T-helper 2 cell treated with Interferon-gamma antibody and Interleukin-4, amounts not matched to agents 5 μg/mL and 100 μg/mL, for 36 hours (primary cell): ENCODE measurements at regions not wholly inside any gene's neighbourhood (a gene's known extent, or its start where the extent isn't known, plus 50 kb on each side); places are given as distances from the start of the nearest gene placed in this dataset.

Experiments
- DNase-seq: peaks from one replicate; pipeline ENCODE4 v3.0.0; 2021; ENCODE audit warnings: low spot score
- H3K27ac Mint-ChIP-seq: one replicate; pipeline ENCODE4 v1.8.0; 2021; ENCODE audit warnings: mild to moderate bottlenecking, mixed read lengths
- H3K27me3 Mint-ChIP-seq: one replicate; pipeline ENCODE4 v1.8.0; 2021; ENCODE audit warnings: low read depth, mixed read lengths
- H3K36me3 Mint-ChIP-seq: one replicate; pipeline ENCODE4 v1.8.0; 2021; ENCODE audit warnings: low read depth, mixed read lengths
- H3K4me1 Mint-ChIP-seq: one replicate; pipeline ENCODE4 v1.8.0; 2021; ENCODE audit warnings: low read depth, mixed read lengths
- H3K4me3 Mint-ChIP-seq: one replicate; pipeline ENCODE4 v1.8.0; 2022; ENCODE audit warnings: mild to moderate bottlenecking, moderate library complexity, mixed read lengths
- H3K9me3 Mint-ChIP-seq: one replicate; pipeline ENCODE4 v1.8.0; 2021; ENCODE audit warnings: mixed read lengths

DNA sequence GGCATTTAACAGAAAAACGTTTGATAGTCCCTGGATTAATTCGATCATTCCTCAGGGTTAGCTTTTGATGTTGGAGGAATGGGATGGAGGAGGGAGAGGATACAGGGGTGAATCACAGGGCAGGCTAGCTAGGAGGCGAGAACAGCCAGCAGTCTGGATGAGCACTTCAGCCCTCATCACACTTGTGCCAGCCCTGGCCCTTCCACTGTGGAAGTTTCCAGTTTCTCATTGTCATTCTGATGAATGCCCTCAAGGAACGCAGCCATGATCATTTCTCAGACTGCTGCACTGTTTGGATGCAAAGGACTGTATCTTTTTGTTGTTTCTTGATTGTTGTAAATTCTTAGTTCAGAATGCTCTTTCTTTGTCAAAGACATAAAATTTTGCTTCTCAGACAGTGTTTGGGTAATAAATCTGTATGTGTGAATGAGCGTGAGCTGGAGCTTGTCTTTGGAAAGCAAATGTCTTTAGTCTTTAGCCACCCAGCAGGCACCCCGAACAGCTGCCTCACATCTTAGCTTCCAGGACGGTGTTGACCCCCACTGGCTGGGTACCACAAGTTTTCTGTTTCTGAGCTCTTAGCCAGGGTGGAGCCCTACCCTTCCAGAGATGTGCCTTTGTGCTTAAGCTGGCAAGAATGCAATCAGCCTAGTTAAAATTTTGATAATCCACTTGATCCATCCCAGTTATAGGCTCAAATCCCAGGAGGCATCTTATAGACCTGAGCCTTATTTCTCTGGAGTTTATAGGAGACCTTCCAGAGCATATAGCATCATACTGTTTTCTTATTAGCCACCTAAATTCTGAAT lies 121.1 kb downstream of the PDCD6IP start:
- Mint-ChIP-seq H3K27me3 (peaks cover 5% of the 10 kb centered on the region), H3K4me1 (no peaks in the 10 kb centered on the region), H3K9me3 (no peaks in the 10 kb centered on the region), H3K27ac (no peak overlapping the region), H3K36me3 (no peaks in the 10 kb centered on the region), H3K4me3 (no peak overlapping the region)
- no peak for DNase-seq

DNA sequence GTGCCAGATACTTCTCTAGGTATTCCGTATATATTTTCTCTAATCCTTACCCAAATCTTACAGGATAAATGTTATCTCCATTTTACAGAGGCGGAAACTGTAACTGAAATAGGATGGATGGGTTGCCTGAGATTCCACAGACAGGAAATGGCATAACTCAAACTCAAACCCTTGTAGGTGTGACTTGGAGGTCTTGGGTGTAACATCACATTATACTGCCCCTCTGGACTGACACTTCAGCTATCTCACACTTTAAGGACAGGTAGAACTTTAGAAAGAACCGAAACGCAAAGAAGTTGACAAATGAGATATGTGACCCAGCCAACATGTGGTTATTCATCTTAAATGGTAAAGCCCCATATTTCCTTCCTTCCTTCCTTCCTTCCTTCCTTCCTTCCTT lies 122.1 kb downstream of the PDCD6IP start:
- Mint-ChIP-seq H3K27ac (no peak overlapping the region), H3K36me3 (no peaks in the 10 kb centered on the region), H3K9me3 (no peaks in the 10 kb centered on the region), H3K27me3 (peaks cover 8% of the 10 kb centered on the region), H3K4me3 (no peak overlapping the region), H3K4me1 (no peaks in the 10 kb centered on the region)
- DNase-seq: no peak

DNA sequence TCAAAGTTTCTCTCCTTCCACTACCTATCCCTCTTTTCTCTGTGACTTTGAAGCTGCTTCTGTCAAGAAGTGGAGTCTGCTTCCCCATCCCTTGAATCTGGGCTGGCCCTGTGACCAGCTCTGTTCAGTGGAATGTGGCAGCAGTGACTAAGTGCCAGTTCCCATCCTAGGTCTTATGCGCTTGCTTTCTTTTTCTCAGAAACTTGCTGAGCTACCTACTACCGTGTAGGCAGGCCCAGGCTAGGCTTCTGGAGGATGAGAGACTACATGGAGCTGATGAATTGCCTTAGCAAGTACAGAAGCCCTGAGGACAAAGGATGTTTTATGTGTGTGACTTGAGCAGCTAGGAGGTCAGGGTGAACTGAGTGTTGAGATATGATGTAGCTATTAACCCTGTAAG lies 123.2 kb downstream of the PDCD6IP start:
- peaks cover 5% of the 10 kb centered on the region for H3K27me3 Mint-ChIP-seq
- H3K4me1 Mint-ChIP-seq: no peaks in the 10 kb centered on the region
- H3K27ac Mint-ChIP-seq: no peak overlapping the region
- DNase-seq: no peak
- no peaks in the 10 kb centered on the region for H3K9me3 Mint-ChIP-seq
- no peak overlapping the region for H3K4me3 Mint-ChIP-seq
- no peaks in the 10 kb centered on the region for H3K36me3 Mint-ChIP-seq

DNA sequence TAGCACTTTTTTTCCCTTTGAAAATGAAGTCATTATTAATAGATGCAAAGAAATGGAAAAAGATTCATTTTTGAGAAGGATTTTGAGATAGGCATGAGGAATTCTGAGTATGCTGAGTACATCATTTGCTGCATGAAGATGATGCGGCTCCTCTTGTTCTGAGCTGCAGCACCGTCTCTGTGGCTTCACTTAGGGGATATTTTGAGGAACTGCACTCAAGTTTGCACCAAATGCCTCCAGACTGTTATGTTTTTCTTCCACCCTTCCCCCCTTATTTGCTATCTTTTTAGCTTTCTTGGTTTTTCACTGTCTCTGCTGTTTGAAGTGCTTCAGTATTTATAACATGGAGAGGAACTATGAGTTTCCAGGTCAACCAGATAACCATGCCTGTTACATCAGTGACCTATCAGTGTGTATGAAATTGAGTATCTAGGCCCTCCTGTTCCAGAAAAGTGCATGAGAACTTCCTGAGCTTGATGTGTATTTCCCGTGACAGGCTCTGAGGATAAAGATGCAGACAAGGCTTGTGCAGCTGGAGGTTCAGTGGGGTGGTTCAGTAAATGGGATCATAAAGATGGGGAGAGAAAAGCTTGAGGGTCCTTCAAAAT lies 128.7 kb downstream of the PDCD6IP start:
- H3K4me3 Mint-ChIP-seq: no peak overlapping the region
- H3K27me3 Mint-ChIP-seq: peaks cover 5% of the 10 kb centered on the region
- no peak for DNase-seq
- H3K4me1 Mint-ChIP-seq: no peaks in the 10 kb centered on the region
- H3K36me3 Mint-ChIP-seq: no peaks in the 10 kb centered on the region
- no peaks in the 10 kb centered on the region for H3K9me3 Mint-ChIP-seq
- no peak overlapping the region for H3K27ac Mint-ChIP-seq

DNA sequence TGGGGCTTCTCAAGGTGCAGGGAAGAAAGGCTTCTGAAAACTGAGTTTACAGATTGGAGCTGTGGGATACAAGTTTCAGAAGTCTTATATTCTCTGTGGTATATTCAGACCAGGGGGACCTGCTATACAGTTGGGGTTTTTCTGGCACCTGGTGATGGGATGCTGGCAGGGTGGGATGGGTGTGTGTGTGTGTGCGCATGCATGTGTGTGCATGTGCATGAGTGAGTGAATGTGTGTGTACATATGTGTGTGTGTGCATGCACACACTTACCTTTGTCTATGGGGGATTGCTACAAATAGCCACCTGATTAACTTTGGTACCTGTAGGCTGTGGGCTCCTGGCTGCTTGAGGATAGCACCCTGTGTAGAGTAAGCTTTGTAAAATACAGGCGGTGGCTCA lies 131.4 kb downstream of the PDCD6IP start:
- no peak for DNase-seq
- H3K27me3 Mint-ChIP-seq: peaks cover 2% of the 10 kb centered on the region
- H3K9me3 Mint-ChIP-seq: no peaks in the 10 kb centered on the region
- H3K4me1 Mint-ChIP-seq: no peaks in the 10 kb centered on the region
- no peak overlapping the region for H3K27ac Mint-ChIP-seq
- no peaks in the 10 kb centered on the region for H3K36me3 Mint-ChIP-seq
- H3K4me3 Mint-ChIP-seq: no peak overlapping the region

DNA sequence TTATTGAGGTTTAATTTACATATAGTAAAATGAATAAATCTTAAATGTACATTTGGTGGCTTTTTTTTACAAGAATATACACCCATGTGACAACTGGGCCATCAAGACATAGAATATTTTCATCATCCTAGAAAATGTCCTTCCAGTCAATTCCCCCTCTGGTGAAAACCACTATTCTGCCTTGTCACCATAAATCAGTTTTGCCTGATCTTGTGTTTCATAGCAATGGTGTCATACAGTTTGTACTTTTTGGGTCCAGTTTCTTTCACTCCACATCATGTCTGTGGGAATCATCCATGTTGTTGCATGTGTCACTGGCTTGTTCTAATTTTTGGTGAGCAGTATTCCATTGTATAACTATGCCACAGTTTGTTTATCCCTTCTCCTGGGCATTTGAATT lies 133.1 kb downstream of the PDCD6IP start:
- no peak for DNase-seq
- no peaks in the 10 kb centered on the region for H3K36me3 Mint-ChIP-seq
- H3K4me1 Mint-ChIP-seq: no peaks in the 10 kb centered on the region
- no peak overlapping the region for H3K27ac Mint-ChIP-seq
- no peaks in the 10 kb centered on the region for H3K27me3 Mint-ChIP-seq
- no peak overlapping the region for H3K4me3 Mint-ChIP-seq
- no peaks in the 10 kb centered on the region for H3K9me3 Mint-ChIP-seq

DNA sequence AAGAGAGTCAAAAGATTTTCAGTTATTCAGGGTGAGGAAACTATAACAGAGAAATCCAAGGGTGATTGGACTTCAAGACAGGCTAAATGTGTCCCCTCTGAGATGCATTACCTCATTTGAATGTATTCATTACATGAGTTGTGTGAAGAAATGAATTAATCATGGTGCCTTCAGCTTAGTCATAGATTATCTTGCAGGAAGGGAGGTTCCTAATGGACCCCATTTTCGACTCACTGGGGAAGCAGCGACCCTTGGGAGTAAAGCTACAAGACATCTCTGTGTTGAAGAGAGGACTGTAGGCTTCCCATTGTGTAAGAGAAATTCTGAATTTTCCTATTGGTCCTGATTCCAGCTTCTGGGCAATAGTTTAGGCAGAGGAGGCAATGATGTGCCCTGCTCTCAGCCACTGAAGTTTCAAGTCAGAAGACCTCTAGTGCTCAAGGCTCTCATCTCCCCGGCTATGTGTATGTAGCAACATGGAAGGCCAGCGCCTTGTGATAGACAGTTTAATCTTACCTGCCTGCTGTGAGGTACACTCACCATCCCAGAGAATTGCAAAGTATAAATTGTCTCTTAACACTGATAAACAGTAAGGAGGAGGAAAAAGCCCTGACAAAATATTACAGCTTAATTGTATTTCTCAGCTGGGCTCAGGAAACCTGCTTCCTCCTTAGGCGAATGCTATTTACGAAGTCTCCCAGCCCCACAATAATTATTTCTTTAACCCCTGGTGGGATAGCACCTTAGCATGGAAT lies 133.8 kb downstream of the PDCD6IP start:
- no peak overlapping the region for H3K4me3 Mint-ChIP-seq
- no peak overlapping the region for H3K27ac Mint-ChIP-seq
- DNase-seq: no peak
- no peaks in the 10 kb centered on the region for H3K36me3 Mint-ChIP-seq
- H3K9me3 Mint-ChIP-seq: no peaks in the 10 kb centered on the region
- peaks cover 2% of the 10 kb centered on the region for H3K27me3 Mint-ChIP-seq
- H3K4me1 Mint-ChIP-seq: no peaks in the 10 kb centered on the region

DNA sequence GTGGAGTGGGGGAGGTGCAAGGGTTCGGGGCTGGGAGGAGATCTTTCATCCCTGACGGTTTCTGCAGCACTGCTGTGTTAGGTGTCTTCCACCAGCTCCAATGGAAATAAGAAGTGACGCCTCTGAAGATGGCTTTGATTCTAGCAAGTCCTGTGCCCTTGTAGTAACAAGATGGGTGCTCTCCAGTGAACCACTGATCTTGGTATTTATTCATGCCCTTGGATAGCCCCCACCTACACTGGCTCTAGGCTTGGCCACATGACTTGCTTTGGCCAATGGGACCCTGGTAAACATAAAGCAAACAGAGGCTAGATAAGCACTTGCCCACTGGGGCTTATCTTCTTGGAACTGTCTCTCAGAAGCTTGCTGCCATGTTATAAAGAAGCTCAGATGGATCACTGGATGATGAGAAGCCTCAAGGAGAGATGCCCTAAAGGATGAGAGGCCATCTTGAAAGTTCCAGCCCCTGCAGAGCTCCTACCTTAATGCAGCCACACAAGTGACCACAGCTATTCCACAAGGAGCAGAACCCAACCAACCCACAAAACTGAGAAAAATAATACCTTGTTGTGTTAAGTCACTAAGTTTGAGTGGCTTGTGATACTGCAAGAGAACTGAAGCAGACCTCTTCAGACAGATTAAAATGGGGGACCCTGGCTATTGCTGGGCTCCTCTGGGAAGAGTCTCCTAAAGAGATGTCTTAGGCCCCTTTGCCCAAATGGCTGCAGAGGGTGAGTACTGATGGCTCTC lies 137.9 kb downstream of the PDCD6IP start:
- Mint-ChIP-seq H3K36me3 (no peaks in the 10 kb centered on the region), H3K4me1 (no peaks in the 10 kb centered on the region), H3K27ac (no peak overlapping the region), H3K27me3 (peaks cover 12% of the 10 kb centered on the region), H3K9me3 (no peaks in the 10 kb centered on the region), H3K4me3 (no peak overlapping the region)
- DNase-seq: no peak

DNA sequence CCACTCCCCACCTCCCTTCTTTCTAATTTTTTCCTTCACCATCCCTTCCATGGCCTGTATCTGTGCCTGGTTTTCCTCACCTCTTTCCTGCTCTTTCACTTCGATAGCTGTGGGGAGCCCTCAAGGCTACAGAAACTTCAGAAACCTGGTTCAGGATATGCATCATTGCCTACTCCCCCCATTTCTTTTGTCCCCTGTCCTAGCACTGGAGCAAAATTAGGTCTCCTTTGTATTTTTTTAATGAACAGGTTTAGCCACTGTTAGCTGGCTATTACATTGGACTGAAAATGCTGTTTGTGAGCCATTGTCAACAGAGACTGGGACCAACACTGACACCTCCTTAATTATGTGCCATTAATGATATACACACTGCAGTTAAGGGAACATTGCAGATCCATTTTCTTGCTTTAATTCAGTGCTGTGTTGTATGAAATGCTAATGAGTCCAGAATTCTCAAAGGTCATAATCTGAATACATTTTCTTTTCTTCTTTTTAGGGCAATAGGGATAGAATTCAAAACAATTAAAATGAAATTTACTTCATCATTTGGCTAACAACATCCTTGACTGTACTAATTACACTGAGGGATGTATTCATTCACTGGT lies 138.6 kb downstream of the PDCD6IP start:
- no peak overlapping the region for H3K27ac Mint-ChIP-seq
- no peaks in the 10 kb centered on the region for H3K9me3 Mint-ChIP-seq
- no peaks in the 10 kb centered on the region for H3K36me3 Mint-ChIP-seq
- H3K4me1 Mint-ChIP-seq: no peaks in the 10 kb centered on the region
- peaks cover 12% of the 10 kb centered on the region for H3K27me3 Mint-ChIP-seq
- DNase-seq: no peak
- H3K4me3 Mint-ChIP-seq: no peak overlapping the region

DNA sequence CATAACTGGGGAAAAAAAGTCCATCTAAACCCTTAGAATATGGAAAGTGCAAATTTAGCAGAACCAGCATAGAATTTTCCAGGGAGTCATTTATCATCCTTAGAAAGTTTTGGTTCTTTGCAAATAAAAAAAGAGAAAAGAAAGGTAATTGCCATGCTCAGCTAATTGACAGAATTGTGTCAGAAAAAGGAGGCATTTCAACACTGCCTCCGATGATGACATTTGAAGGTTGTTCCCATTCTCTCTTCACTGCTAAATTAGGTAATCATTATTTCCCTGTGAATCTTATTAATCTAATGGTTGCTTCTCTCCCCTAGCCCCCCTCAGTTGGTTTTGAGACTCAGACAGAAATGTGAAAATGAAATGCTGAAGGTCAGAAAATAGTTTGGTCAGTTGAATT lies 139.2 kb downstream of the PDCD6IP start:
- Mint-ChIP-seq H3K27ac (no peak overlapping the region), H3K9me3 (no peaks in the 10 kb centered on the region), H3K4me3 (no peak overlapping the region), H3K4me1 (no peaks in the 10 kb centered on the region), H3K27me3 (peaks cover 12% of the 10 kb centered on the region), H3K36me3 (no peaks in the 10 kb centered on the region)
- DNase-seq: no peak

DNA sequence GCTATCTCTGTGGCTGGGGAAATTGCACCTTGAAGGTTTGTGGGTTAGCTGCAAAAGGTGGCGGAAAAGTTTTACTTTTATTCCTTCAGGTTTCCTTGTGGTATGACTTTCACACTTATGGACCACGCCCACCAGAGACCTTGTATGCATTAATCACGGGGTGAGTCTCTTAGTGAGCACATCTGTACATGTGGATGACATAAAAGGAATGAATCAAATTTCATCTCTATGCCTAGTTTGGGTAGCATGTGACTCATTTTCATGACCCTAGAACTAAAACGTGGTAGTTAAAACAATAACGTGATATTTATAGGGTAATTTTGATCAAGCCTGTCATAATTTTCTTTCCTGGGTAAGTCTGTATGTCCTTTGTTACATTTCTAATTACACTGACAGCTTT lies 141.7 kb downstream of the PDCD6IP start:
- H3K36me3 Mint-ChIP-seq: no peaks in the 10 kb centered on the region
- H3K27ac Mint-ChIP-seq: no peak overlapping the region
- H3K4me1 Mint-ChIP-seq: no peaks in the 10 kb centered on the region
- no peaks in the 10 kb centered on the region for H3K9me3 Mint-ChIP-seq
- no peak overlapping the region for H3K4me3 Mint-ChIP-seq
- peaks cover 12% of the 10 kb centered on the region for H3K27me3 Mint-ChIP-seq
- DNase-seq: no peak

DNA sequence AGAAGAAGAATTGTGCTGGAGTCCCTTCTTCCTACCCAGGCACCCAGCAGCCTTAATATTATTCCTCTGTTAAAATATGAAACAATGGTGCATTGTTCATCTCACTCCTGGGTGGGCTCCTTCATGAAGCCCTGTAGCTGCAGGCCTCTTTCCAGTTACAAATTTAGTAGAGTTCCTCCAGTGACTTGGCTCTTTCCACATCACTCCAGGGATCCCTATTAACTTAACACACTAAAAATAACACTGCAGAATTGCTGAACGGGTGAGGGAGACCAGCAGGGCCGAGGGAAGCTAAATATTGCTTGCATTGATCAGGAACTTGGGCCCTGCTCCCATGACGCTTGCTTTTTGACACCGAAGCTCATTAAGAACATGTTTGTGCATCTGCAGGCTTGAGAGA lies 142.3 kb downstream of the PDCD6IP start:
- DNase-seq: no peak
- H3K27ac Mint-ChIP-seq: no peak overlapping the region
- H3K27me3 Mint-ChIP-seq: peaks cover 12% of the 10 kb centered on the region
- H3K36me3 Mint-ChIP-seq: no peaks in the 10 kb centered on the region
- H3K4me1 Mint-ChIP-seq: no peaks in the 10 kb centered on the region
- H3K4me3 Mint-ChIP-seq: no peak overlapping the region
- H3K9me3 Mint-ChIP-seq: no peaks in the 10 kb centered on the region

DNA sequence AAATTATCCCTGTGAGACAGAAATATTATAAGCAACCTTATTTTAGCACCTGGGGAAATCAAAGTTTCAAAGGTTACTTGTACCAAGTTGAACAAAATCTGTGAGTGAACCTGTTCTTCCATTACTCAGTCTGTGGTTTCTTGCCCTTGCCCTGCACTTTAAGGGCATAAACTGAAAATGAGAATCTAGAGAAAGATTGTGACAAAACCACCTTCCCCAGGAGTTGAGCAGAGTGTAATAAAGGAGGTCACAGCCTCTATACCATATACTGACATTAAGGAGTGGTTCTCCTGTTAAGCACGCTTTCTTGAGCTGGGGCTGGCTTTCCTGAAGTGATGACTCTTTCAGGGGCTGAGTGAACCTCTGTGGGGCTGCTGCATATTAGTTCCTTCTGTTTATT lies 143.4 kb downstream of the PDCD6IP start:
- Mint-ChIP-seq H3K9me3 (no peaks in the 10 kb centered on the region), H3K36me3 (no peaks in the 10 kb centered on the region), H3K27me3 (peaks cover 12% of the 10 kb centered on the region), H3K27ac (no peak overlapping the region), H3K4me3 (no peak overlapping the region), H3K4me1 (no peaks in the 10 kb centered on the region)
- no peak for DNase-seq
